Stomach (tissue), 4 donors: ENCODE measurements at regions not wholly inside any gene's neighbourhood (a gene's known extent, or its start where the extent isn't known, plus 50 kb on each side); places are given as distances from the start of the nearest gene placed in this dataset.

Experiments used
- CTCF ChIP-seq, 7 experiments: fragments of 450-650 bp in 4 of 7; fragments of 200-600 bp in 3 of 7; sonication (generic) in 3 of 7; IDR thresholded peaks; one replicate each; pipeline ENCODE4 v1.5.1; 2016 to 2019; ENCODE audit warnings: antibody characterized with exemption in 7 of 7, control low read depth in 2 of 7, mild to moderate bottlenecking in 1 of 7
- POLR2A ChIP-seq, 4 donors: fragments of 450-650 bp; IDR thresholded peaks; one replicate each; pipeline ENCODE4 v1.6.1; 2016; ENCODE audit warnings: antibody characterized with exemption in 4 of 4, control low read depth in 2 of 4, mild to moderate bottlenecking in 1 of 4, moderate library complexity in 1 of 4
- POLR2AphosphoS5 ChIP-seq, 3 donors: sonication (generic); formaldehyde crosslinking; IDR thresholded peaks; one replicate each; pipeline ENCODE4 v1.6.1; 2016; ENCODE audit warnings: antibody characterized with exemption in 3 of 3

GRCh38 chr14:26216786-26217185 lies 381.0 kb downstream of the NOVA1 start:
- TF ChIP-seq CTCF (IDR thresholded peaks at IDR 0.05) (no peak), POLR2A (IDR thresholded peaks at IDR 0.05) (no peak), POLR2AphosphoS5 (IDR thresholded peaks at IDR 0.05) (no peak)
